Esophagus muscularis mucosa (tissue), 4 donors: ENCODE measurements at regions not wholly inside any gene's neighbourhood (a gene's known extent, or its start where the extent isn't known, plus 50 kb on each side); places are given as distances from the start of the nearest gene placed in this dataset.

ENCODE experiments used
- DNase-seq: peaks from one replicate; pipeline ENCODE4 v3.0.0-alpha.2; 2017; ENCODE audit errors: extremely low spot score
- H3K27ac ChIP-seq, 4 donors: fragments of 200-600 bp; sonication (generic); replicated peaks in 1 of 4; 1 replicate in 3 of 4; 2 replicates in 1 of 4; pipeline ENCODE4 v1.5.1; 2016 to 2019; ENCODE audit warnings: mild to moderate bottlenecking in 1 of 4
- H3K27me3 ChIP-seq, 4 donors: fragments of 200-600 bp; sonication (generic); one replicate each; pipeline versions ENCODE4 v1.5.1 to v1.6.0; 2016 to 2019
- H3K36me3 ChIP-seq, 4 donors: fragments of 200-600 bp; sonication (generic); one replicate each; pipeline ENCODE4 v1.5.1; 2016 to 2019
- H3K4me1 ChIP-seq, 4 donors: fragments of 200-600 bp; sonication (generic); one replicate each; pipeline ENCODE4 v1.5.1; 2016 to 2019
- H3K4me3 ChIP-seq, 4 donors: fragments of 200-600 bp; sonication (generic); 1 replicate in 2 of 4; 2 replicates in 2 of 4; pipeline ENCODE4 v1.5.1; 2016 to 2019; ENCODE audit warnings: mild to moderate bottlenecking in 4 of 4, moderate library complexity in 1 of 4
- H3K9me3 ChIP-seq, 4 donors: fragments of 200-600 bp; sonication (generic); 1 replicate in 3 of 4; 2 replicates in 1 of 4; pipeline ENCODE4 v1.5.1; 2016 to 2019
- CTCF ChIP-seq, 3 experiments: fragments of 200-600 bp in 2 of 3; fragments of 450-650 bp in 1 of 3; sonication (generic) in 2 of 3; IDR thresholded peaks; one replicate each; pipeline ENCODE4 v1.5.1; 2017 to 2019; ENCODE audit warnings: antibody characterized with exemption in 3 of 3, mild to moderate bottlenecking in 2 of 3, moderate library complexity in 1 of 3
- EP300 ChIP-seq: sonication (generic); formaldehyde crosslinking; IDR thresholded peaks from one replicate; pipeline ENCODE4 v1.6.1; 2017; ENCODE audit warnings: antibody characterized with exemption
- POLR2A ChIP-seq: fragments of 450-650 bp; IDR thresholded peaks from one replicate; pipeline ENCODE4 v1.6.1; 2017; ENCODE audit warnings: antibody characterized with exemption, moderate library complexity, mild to moderate bottlenecking, low read depth
- POLR2AphosphoS5 ChIP-seq, 2 donors: sonication (generic); formaldehyde crosslinking; IDR thresholded peaks; one replicate each; pipeline ENCODE4 v1.6.1; 2017; ENCODE audit warnings: antibody characterized with exemption in 2 of 2
- WGBS: methylation state at CpG from one replicate; pipeline ENCODE4 v1.1.5; 2018; 5-methylcytosine and 5-hydroxymethylcytosine counted together
- intact Hi-C: fragments of 100-400 bp; cut with DNase I; formaldehyde crosslinking; loops from one replicate; pipeline ENCODE4 v1.15.1; 2023

- intact Hi-C loops: no loop called here
- TF ChIP-seq CTCF (IDR thresholded peaks at IDR 0.05): no peak
- TF ChIP-seq POLR2A: no peak
- peak in 1 of 2 donors; percentile 29 for TF ChIP-seq POLR2AphosphoS5 (IDR thresholded peaks at IDR 0.05)
- no peak for DNase-seq
Observed at GRCh38 chr5:58071566-58071965, 388.3 kb downstream of the PLK2 start.

GRCh38 chr5:58069846-58070245 is 390.0 kb downstream of the PLK2 start:
- H3K27ac ChIP-seq: no peak overlapping the region
- no peaks in the 10 kb centered on the region for H3K27me3 ChIP-seq
- TF ChIP-seq POLR2AphosphoS5 (IDR thresholded peaks at IDR 0.05) (no peak), EP300 (no peak), CTCF (IDR thresholded peaks at IDR 0.05) (no peak), POLR2A (no peak)
- DNase-seq: no peak
- no peaks in the 10 kb centered on the region for H3K36me3 ChIP-seq
- H3K4me1 ChIP-seq: peaks cover 0 to 38% (median 7%) of the 10 kb centered on the region in 4 donors
- H3K9me3 ChIP-seq: no peaks in the 10 kb centered on the region
- no peak overlapping the region for H3K4me3 ChIP-seq
- intact Hi-C loops: no loop called here
- WGBS: 86% methylated on average over 4 of the region's 4 CpGs

More at GRCh38 chr5:58071566-58071965, 388.3 kb downstream of the PLK2 start:
- H3K27ac ChIP-seq: no peak overlapping the region
- 79% methylated on average over 4 of the region's 4 CpGs for WGBS
- H3K4me1 ChIP-seq: peaks cover 0 to 49% (median 7%) of the 10 kb centered on the region in 4 donors
- no peaks in the 10 kb centered on the region for H3K27me3 ChIP-seq
- H3K9me3 ChIP-seq: no peaks in the 10 kb centered on the region
- H3K36me3 ChIP-seq: no peaks in the 10 kb centered on the region
- H3K4me3 ChIP-seq: no peak overlapping the region

GRCh38 chr5:58069016-58069705 is 390.7 kb downstream of the PLK2 start:
- WGBS: 85% methylated on average over 10 of the region's 31 CpGs
- Histone ChIP-seq H3K36me3 (no peaks in the 10 kb centered on the region), H3K9me3 (no peaks in the 10 kb centered on the region), H3K4me3 (no peak overlapping the region), H3K27ac (no peak overlapping the region), H3K4me1 (peaks cover 0 to 31% (median 7%) of the 10 kb centered on the region in 4 donors), H3K27me3 (no peaks in the 10 kb centered on the region)
- intact Hi-C loops: no loop called here
- DNase-seq: no peak
- TF ChIP-seq POLR2AphosphoS5 (IDR thresholded peaks at IDR 0.05) (no peak), EP300 (no peak), POLR2A (no peak), CTCF (IDR thresholded peaks at IDR 0.05) (no peak)

GRCh38 chr5:58066557-58066956 is 393.3 kb downstream of the PLK2 start:
- DNase-seq: no peak
- no peak for TF ChIP-seq POLR2A
- TF ChIP-seq POLR2AphosphoS5 (IDR thresholded peaks at IDR 0.05): no peak
- no peak for TF ChIP-seq EP300
- TF ChIP-seq CTCF (IDR thresholded peaks at IDR 0.05): no peak
- H3K4me3 ChIP-seq: no peak overlapping the region
- no peaks in the 10 kb centered on the region for H3K27me3 ChIP-seq
- H3K27ac ChIP-seq: no peak overlapping the region
- intact Hi-C loops: no loop called here
- no peaks in the 10 kb centered on the region for H3K36me3 ChIP-seq
- peaks cover 0 to 7% (median 0%) of the 10 kb centered on the region in 4 donors for H3K4me1 ChIP-seq
- WGBS: 84% methylated on average over 1 of the region's 1 CpG
- no peaks in the 10 kb centered on the region for H3K9me3 ChIP-seq

- intact Hi-C loops: no loop called here
- peaks cover 0 to 2% (median 0%) of the 10 kb centered on the region in 4 donors for H3K4me1 ChIP-seq
- H3K4me3 ChIP-seq: no peak overlapping the region
- TF ChIP-seq EP300: no peak
- no peak for TF ChIP-seq POLR2AphosphoS5 (IDR thresholded peaks at IDR 0.05)
- no peak for TF ChIP-seq POLR2A
- no peak for TF ChIP-seq CTCF (IDR thresholded peaks at IDR 0.05)
- H3K9me3 ChIP-seq: no peaks in the 10 kb centered on the region
- WGBS: 81% methylated on average over 2 of the region's 2 CpGs
- DNase-seq: no peak
- H3K27me3 ChIP-seq: no peaks in the 10 kb centered on the region
- H3K27ac ChIP-seq: no peak overlapping the region
- no peaks in the 10 kb centered on the region for H3K36me3 ChIP-seq
Observed at GRCh38 chr5:58066076-58066475, 393.8 kb downstream of the PLK2 start.
